NB4 (cell line): ENCODE measurements at regions not wholly inside any gene's neighbourhood (a gene's known extent, or its start where the extent isn't known, plus 50 kb on each side); places are given as distances from the start of the nearest gene placed in this dataset.

Experiments used
- CTCF ChIP-seq: IDR thresholded peaks from one replicate; pipeline ENCODE4 v1.5.1; 2012; ENCODE audit warnings: low read depth, low read length
- MAX ChIP-seq: IDR thresholded peaks from 2 replicates; pipeline ENCODE4 v1.6.1; 2011; ENCODE audit warnings: low read depth, low read length
- MYC ChIP-seq: IDR thresholded peaks from 2 replicates; pipeline ENCODE4 v1.6.1; 2011; ENCODE audit warnings: low read depth, low read length
- POLR2A ChIP-seq: IDR thresholded peaks from 2 replicates; pipeline ENCODE4 v1.6.1; 2011; ENCODE audit warnings: mild to moderate bottlenecking; ENCODE audit not compliant: insufficient read length; ENCODE audit errors: extremely low read depth

GRCh38 chr6:153511896-153512496 lies 380.9 kb upstream of the RGS17 start:
- TF ChIP-seq CTCF (peak; percentile 62), MAX (no peak), POLR2A (no peak), MYC (no peak)
